ENCODE measurements at regions not wholly inside any gene's neighbourhood (a gene's known extent, or its start where the extent isn't known, plus 50 kb on each side); places are given as distances from the start of the nearest gene placed in this dataset.

DNA sequence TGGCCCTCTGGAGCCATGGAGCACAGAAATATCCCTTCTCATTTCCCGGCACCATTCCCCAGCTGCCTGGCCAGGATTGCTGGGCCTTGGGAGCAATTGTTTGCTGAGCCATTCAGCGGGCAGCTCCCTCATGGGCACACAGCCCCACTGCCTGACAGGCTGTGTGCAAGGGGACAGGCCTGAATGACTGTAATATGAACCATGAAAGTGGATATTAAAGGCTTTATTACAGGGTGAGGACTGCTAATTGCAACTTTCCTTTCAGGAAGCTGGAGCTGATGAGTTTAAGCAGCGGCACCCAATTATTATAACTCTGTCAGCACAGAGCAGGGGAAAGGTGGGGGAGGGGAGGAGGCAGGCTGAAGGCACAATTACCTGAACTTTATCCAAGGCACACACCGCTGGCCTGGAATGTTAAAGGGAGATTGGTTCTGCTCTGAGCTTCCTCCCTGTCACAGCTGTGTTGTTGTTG is 159.8 kb upstream of the SDK2 start:
- no peak overlapping the region for H3K4me3 ChIP-seq (ENCODE audit: low read length)
- H3K36me3 ChIP-seq (ENCODE audit: control insufficient read depth, insufficient read depth, low read length), result no peaks in the 10 kb centered on the region
- no peaks in the 10 kb centered on the region for H3K27me3 ChIP-seq (ENCODE audit: control insufficient read depth, insufficient read depth, low read length)
- peaks cover 2% of the 10 kb centered on the region for H3K4me1 ChIP-seq (ENCODE audit: control insufficient read depth, insufficient read depth, low read length)
- no peaks in the 10 kb centered on the region for H3K9me3 ChIP-seq (ENCODE audit: control insufficient read depth, low read length)
- no peak overlapping the region for H3K9ac ChIP-seq (ENCODE audit: low read length)

DNA sequence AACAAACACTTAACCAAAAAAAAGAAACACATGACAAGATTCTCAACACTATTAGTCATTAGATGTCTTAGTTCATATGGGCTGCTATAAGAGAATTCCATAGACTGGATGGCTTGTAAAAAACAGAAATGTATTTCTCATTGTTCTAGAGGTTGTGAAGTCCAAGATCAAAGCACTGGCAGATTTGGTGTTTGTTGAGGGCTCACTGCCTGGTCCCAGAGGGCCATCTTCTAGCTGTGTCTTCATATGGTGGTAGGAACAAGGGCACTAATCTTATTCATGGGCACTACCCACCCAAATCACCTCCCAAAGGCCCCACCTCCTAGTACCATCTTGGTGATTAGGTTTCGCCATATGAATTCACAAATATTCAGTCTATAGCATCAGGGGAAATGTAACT is 162.5 kb upstream of the SDK2 start:
- Histone ChIP-seq H3K9me3 (ENCODE audit: control insufficient read depth, low read length) (no peaks in the 10 kb centered on the region), H3K9ac (ENCODE audit: low read length) (no peak overlapping the region), H3K27me3 (ENCODE audit: control insufficient read depth, insufficient read depth, low read length) (no peaks in the 10 kb centered on the region), H3K4me1 (ENCODE audit: control insufficient read depth, insufficient read depth, low read length) (no peaks in the 10 kb centered on the region), H3K36me3 (ENCODE audit: control insufficient read depth, insufficient read depth, low read length) (no peaks in the 10 kb centered on the region), H3K4me3 (ENCODE audit: low read length) (no peak overlapping the region)

DNA sequence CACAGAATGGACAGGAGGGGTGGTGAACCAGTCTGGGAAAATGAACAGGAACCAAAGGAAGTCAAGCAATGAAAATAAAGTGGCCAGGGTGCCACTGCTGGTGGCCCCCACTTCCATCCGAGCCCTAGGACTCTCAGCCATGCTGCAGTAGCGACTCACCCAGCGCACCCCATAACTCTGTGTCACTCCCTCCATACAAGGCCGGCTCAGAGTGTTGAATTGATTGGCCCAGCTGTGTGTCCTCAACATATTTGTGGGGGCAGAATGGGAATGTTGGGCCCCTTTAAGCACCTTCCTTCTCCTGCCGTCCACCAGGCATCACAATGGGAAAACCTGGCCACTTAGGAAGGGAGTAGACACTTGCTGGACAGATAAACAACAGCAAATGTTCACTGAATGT is 169.0 kb upstream of the SDK2 start:
- H3K9me3 ChIP-seq (ENCODE audit: control insufficient read depth, low read length), result no peaks in the 10 kb centered on the region
- no peak overlapping the region for H3K9ac ChIP-seq (ENCODE audit: low read length)
- no peaks in the 10 kb centered on the region for H3K36me3 ChIP-seq (ENCODE audit: control insufficient read depth, insufficient read depth, low read length)
- H3K4me3 ChIP-seq (ENCODE audit: low read length), result no peak overlapping the region
- no peaks in the 10 kb centered on the region for H3K27me3 ChIP-seq (ENCODE audit: control insufficient read depth, insufficient read depth, low read length)
- no peaks in the 10 kb centered on the region for H3K4me1 ChIP-seq (ENCODE audit: control insufficient read depth, insufficient read depth, low read length)

DNA sequence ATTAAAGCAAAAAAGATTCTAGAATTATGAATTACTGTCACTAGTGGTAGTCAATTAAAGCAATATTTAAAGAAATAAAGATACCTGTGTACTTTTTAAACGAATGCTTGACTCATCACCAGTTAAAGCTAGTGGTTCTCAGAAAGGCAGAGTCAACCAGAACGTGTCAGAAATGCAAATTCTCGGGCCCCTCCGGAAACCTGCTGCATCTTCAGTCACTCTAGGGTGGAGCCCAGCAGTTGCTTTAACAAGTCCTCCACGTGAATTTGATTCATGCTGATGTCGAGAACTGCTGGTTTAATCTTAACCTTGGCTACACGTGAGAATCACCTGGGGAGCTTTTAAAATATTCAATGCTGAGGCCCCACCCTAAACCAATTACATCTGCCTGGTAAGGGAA is 169.8 kb upstream of the SDK2 start:
- no peaks in the 10 kb centered on the region for H3K4me1 ChIP-seq (ENCODE audit: control insufficient read depth, insufficient read depth, low read length)
- no peaks in the 10 kb centered on the region for H3K9me3 ChIP-seq (ENCODE audit: control insufficient read depth, low read length)
- H3K36me3 ChIP-seq (ENCODE audit: control insufficient read depth, insufficient read depth, low read length), result no peaks in the 10 kb centered on the region
- H3K9ac ChIP-seq (ENCODE audit: low read length), result no peak overlapping the region
- H3K27me3 ChIP-seq (ENCODE audit: control insufficient read depth, insufficient read depth, low read length), result no peaks in the 10 kb centered on the region
- H3K4me3 ChIP-seq (ENCODE audit: low read length), result no peak overlapping the region

DNA sequence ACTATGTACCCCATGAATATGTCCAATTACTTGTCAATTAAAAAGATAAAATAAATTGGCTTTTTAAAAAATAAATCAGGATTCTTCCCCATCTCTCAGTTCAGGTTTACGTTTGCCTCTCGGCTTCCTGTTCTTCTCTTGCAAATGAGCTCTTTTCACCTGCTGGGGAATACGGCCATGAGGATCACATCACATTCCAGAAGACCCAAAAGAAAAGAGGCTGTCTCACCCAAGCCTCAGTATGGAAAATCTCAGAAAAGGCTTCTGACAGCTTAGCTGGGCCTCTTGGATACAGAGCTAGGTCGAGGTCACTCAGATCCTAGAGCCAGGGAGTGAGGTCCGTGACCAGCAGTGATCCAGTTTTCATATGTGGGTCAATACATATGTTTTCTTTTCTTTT is 171.2 kb upstream of the SDK2 start:
- H3K9ac ChIP-seq (ENCODE audit: low read length), result no peak overlapping the region
- H3K4me1 ChIP-seq (ENCODE audit: control insufficient read depth, insufficient read depth, low read length), result no peaks in the 10 kb centered on the region
- no peaks in the 10 kb centered on the region for H3K36me3 ChIP-seq (ENCODE audit: control insufficient read depth, insufficient read depth, low read length)
- H3K27me3 ChIP-seq (ENCODE audit: control insufficient read depth, insufficient read depth, low read length), result no peaks in the 10 kb centered on the region
- H3K9me3 ChIP-seq (ENCODE audit: control insufficient read depth, low read length), result no peaks in the 10 kb centered on the region
- no peak overlapping the region for H3K4me3 ChIP-seq (ENCODE audit: low read length)

DNA sequence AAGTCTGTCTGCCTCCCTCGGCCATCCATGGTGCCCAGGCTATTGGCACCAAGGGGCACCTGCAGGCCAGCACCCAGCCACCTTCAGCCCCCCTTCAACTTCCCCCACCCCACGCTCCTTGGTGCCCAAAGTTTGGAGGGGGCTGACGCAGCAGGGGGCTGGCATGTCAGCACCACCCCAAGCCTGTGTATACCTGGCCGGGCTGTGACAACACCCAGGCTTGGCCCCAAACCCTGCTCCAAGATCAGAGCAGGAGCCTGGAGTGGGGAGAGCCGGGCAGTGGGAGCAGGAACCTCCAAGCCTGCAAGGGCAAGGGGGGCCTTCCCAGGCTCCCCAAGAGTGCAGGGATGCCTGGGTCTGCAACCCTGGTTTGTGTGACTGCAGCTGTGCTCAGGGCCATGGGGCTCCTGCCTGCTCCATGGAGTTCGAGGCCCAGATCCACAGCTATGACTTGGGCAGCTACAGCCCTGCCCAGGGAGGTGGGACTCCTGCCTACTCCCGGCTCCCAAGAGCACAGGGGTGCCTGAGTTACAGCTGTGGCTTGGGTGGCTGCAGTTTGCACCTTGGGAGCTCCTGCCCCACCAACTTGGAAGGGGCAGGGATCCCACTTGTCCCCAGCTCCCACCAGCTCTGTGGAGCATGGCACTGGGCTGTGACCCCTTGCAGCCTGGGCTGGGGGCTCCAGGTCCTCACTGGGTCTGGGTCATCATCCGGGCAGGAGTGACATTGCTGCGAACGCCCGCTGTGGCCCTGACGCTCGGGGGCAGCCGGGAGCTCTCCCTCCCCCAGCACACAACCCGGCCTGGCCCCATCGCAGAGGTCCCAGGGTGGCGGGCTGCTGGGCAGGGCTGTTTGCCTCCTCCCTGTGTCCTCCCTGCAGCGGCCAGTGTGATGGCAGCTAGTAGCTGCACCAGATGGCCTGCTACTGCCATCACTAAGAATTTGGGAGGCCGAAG is 175.5 kb upstream of the SDK2 start:
- Histone ChIP-seq H3K4me3 (ENCODE audit: low read length) (no peak overlapping the region), H3K27me3 (ENCODE audit: control insufficient read depth, insufficient read depth, low read length) (no peaks in the 10 kb centered on the region), H3K36me3 (ENCODE audit: control insufficient read depth, insufficient read depth, low read length) (no peaks in the 10 kb centered on the region), H3K9ac (ENCODE audit: low read length) (no peak overlapping the region), H3K4me1 (ENCODE audit: control insufficient read depth, insufficient read depth, low read length) (no peaks in the 10 kb centered on the region), H3K9me3 (ENCODE audit: control insufficient read depth, low read length) (no peaks in the 10 kb centered on the region)

DNA sequence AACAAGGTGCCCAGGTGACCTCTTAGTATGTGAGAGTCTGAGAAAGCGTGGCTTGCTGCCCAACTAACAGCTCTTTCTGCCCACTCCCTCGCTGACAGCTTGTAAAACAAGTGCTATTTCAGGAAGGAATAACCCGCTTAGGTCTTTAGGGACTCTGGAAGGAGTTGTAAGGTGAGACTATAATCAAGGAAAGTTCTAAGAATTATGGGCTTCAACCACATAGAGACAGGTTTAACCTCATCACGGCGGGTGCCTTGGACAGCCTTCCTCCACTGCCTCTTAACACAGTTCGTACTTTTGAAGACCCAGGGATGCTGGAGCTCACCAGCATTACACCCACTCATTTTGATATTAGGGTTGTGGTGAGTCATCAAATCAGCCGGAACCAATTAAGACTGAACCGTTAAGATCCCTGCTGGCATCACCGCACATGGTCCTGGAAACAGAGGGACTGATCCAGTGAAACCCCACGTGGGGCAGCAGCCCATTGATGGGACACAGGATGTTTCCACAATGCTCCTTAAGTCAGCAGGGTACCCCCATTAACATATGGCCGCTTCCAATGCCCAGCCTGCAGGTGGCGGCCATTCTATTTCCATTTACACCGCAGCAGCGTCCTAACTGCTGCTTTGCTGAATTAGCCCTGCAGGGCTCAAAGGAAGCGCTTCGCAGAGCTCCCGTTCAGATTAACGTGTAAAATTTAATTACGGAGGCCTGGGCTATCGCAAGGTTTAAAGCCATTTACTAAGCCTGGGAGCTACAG is 176.6 kb upstream of the SDK2 start:
- H3K27me3 ChIP-seq (ENCODE audit: control insufficient read depth, insufficient read depth, low read length), result no peaks in the 10 kb centered on the region
- H3K4me1 ChIP-seq (ENCODE audit: control insufficient read depth, insufficient read depth, low read length), result no peaks in the 10 kb centered on the region
- no peak overlapping the region for H3K9ac ChIP-seq (ENCODE audit: low read length)
- H3K36me3 ChIP-seq (ENCODE audit: control insufficient read depth, insufficient read depth, low read length), result no peaks in the 10 kb centered on the region
- no peak overlapping the region for H3K4me3 ChIP-seq (ENCODE audit: low read length)
- H3K9me3 ChIP-seq (ENCODE audit: control insufficient read depth, low read length), result no peaks in the 10 kb centered on the region

DNA sequence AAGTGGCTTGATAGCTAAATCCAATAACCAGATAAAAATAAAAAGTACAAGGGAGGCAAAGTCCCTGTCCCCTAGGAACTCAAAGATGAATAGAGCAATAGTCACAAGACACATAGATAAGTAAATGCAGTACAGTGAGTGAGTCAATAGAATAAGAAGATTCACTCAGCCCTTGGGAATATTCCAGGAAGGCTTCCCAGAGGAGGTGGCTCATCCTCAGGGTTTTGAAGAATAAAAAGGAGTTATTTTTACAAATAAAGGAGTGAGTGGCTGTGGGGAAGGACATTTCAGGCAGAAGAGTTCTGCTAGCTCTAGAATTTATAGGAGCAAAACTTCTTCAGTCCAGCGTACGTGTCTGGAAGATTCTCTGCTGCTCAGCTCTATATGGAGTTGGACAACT is 177.4 kb upstream of the SDK2 start:
- Histone ChIP-seq H3K36me3 (ENCODE audit: control insufficient read depth, insufficient read depth, low read length) (no peaks in the 10 kb centered on the region), H3K4me1 (ENCODE audit: control insufficient read depth, insufficient read depth, low read length) (peaks cover 3% of the 10 kb centered on the region), H3K4me3 (ENCODE audit: low read length) (no peak overlapping the region), H3K9ac (ENCODE audit: low read length) (no peak overlapping the region), H3K9me3 (ENCODE audit: control insufficient read depth, low read length) (no peaks in the 10 kb centered on the region), H3K27me3 (ENCODE audit: control insufficient read depth, insufficient read depth, low read length) (no peaks in the 10 kb centered on the region)

DNA sequence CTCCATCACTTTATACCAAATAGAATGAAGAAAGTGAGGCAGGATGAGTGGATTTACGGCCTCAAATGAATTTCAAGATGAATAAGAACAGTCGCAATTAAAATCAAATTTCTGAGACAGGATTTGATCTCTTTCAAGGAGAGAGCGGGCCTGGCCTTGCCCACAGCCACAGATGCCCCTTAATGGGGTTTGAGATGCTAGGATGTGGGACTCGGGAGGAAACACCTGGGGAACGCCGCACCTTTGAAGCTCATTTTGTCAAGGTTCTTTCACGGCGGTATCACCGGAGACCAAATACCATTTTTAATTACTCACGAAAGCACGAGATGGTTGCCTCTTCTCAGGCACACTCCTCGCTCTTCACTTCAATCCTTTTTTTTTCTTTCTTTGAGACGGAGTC is 178.1 kb upstream of the SDK2 start:
- no peaks in the 10 kb centered on the region for H3K27me3 ChIP-seq (ENCODE audit: control insufficient read depth, insufficient read depth, low read length)
- H3K4me3 ChIP-seq (ENCODE audit: low read length), result no peak overlapping the region
- H3K9ac ChIP-seq (ENCODE audit: low read length), result no peak overlapping the region
- peaks cover 10% of the 10 kb centered on the region for H3K4me1 ChIP-seq (ENCODE audit: control insufficient read depth, insufficient read depth, low read length)
- no peaks in the 10 kb centered on the region for H3K36me3 ChIP-seq (ENCODE audit: control insufficient read depth, insufficient read depth, low read length)
- H3K9me3 ChIP-seq (ENCODE audit: control insufficient read depth, low read length), result no peaks in the 10 kb centered on the region

DNA sequence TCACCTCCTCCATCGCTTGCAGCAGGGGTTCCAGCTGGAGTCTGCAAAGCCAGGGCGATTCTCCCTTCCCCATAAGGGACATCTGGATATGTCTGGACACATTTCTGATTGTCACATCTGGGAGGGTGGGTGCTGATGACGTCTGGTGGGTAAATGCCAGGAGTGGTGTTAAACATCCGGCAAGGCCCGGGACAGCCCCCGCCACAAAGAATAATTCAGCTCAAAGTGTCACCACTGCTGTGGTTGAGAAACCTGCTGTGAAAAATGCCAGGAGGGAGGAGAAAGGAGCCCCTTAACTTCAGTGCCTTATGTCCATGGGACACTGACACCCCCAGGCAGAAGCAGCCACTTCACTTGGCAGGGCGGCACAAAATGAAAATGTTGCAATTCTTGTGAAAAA is 179.4 kb upstream of the SDK2 start:
- Histone ChIP-seq H3K27me3 (ENCODE audit: control insufficient read depth, insufficient read depth, low read length) (no peaks in the 10 kb centered on the region), H3K4me1 (ENCODE audit: control insufficient read depth, insufficient read depth, low read length) (peaks cover 21% of the 10 kb centered on the region), H3K36me3 (ENCODE audit: control insufficient read depth, insufficient read depth, low read length) (no peaks in the 10 kb centered on the region), H3K4me3 (ENCODE audit: low read length) (no peak overlapping the region), H3K9me3 (ENCODE audit: control insufficient read depth, low read length) (no peaks in the 10 kb centered on the region), H3K9ac (ENCODE audit: low read length) (no peak overlapping the region)

DNA sequence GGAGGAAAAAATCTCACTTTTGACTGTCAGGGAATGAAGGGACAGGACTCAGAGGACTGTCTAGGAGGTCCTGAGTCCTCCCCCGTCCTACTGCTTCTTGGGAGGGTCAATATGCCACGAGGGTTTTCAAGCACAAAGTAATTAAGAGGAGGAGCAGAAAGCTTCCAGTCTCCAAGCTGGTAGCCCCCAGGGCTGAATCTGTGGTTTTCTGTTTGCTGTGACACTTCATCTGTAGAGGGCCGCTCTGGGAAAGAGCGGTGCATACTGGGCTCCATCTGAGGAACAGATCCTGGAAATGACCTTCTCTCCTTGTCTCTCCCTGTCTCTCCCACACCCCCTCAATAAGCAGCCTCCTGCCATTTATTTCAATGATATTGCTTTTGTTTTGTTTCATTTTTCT is 180.1 kb upstream of the SDK2 start:
- Histone ChIP-seq H3K9ac (ENCODE audit: low read length) (no peak overlapping the region), H3K9me3 (ENCODE audit: control insufficient read depth, low read length) (no peaks in the 10 kb centered on the region), H3K4me3 (ENCODE audit: low read length) (no peak overlapping the region), H3K4me1 (ENCODE audit: control insufficient read depth, insufficient read depth, low read length) (peaks cover 21% of the 10 kb centered on the region), H3K36me3 (ENCODE audit: control insufficient read depth, insufficient read depth, low read length) (no peaks in the 10 kb centered on the region), H3K27me3 (ENCODE audit: control insufficient read depth, insufficient read depth, low read length) (no peaks in the 10 kb centered on the region)

DNA sequence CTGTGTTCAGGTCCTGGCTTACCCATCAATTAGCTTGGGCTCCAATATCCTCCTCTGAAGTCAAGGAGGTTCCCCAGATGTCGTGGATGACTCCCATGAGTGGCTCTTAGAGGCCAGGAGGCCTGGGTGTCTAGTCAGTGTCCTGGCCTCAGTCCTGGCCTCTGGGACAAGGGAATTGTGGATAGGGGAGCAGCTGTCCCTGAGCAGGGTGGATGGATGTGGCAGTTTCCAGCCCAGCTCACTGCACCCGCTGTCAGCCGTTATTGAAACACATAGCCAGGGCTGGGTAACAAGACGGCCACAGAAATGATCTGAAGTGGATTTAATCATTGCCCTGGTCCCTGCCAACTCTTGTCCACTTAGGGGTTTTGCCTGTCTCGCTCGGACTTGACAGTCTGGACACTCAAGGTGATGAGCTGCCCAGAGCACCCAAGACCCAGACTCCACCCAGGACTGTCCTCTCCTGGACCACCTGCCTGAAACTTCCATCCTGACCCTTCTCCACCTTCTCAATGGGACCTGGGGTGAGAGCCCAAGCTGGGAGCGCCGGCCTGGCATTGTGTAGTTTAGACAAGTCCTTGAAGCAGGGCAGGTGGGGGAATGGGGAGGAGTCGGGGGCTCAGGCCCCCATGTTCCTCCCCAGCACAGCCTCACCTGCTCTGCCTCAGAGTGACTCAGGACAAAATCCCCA is 182.1 kb upstream of the SDK2 start:
- H3K9me3 ChIP-seq (ENCODE audit: control insufficient read depth, low read length), result no peaks in the 10 kb centered on the region
- no peaks in the 10 kb centered on the region for H3K36me3 ChIP-seq (ENCODE audit: control insufficient read depth, insufficient read depth, low read length)
- H3K9ac ChIP-seq (ENCODE audit: low read length), result no peak overlapping the region
- no peaks in the 10 kb centered on the region for H3K27me3 ChIP-seq (ENCODE audit: control insufficient read depth, insufficient read depth, low read length)
- H3K4me3 ChIP-seq (ENCODE audit: low read length), result no peak overlapping the region
- peaks cover 21% of the 10 kb centered on the region for H3K4me1 ChIP-seq (ENCODE audit: control insufficient read depth, insufficient read depth, low read length)
